K562 (cell line): ENCODE measurements at regions not wholly inside any gene's neighbourhood (a gene's known extent, or its start where the extent isn't known, plus 50 kb on each side); places are given as distances from the start of the nearest gene placed in this dataset.

Experiments used
- BMI1 ChIP-seq: fragments of 150-350 bp; IDR thresholded peaks from 2 replicates; pipeline ENCODE4 v1.6.1; 2014; ENCODE audit warnings: low read length
- C11orf30 ChIP-seq: fragments of 450-650 bp; IDR thresholded peaks from 2 replicates; pipeline ENCODE4 v1.6.1; 2016; ENCODE audit warnings: low read depth, mild to moderate bottlenecking
- DACH1 ChIP-seq: fragments of 450-650 bp; IDR thresholded peaks from 2 replicates; pipeline ENCODE4 v1.6.1; 2018; ENCODE audit not compliant: partially characterized antibody
- DPF2 ChIP-seq: fragments of 450-650 bp; IDR thresholded peaks from 2 replicates; pipeline ENCODE4 v1.6.1; 2016
- EHMT2 ChIP-seq: fragments of 450-650 bp; IDR thresholded peaks from 2 replicates; pipeline ENCODE4 v1.6.1; 2018; ENCODE audit warnings: antibody characterized with exemption
- ESRRA ChIP-seq: fragments of 450-650 bp; IDR thresholded peaks from 2 replicates; pipeline ENCODE4 v1.6.1; 2014; ENCODE audit warnings: low read depth, mild to moderate bottlenecking, moderate library complexity, borderline replicate concordance
- FOSL1 ChIP-seq: fragments of 200-800 bp; sonication (Bioruptor generic); conservative IDR thresholded peaks from 2 replicates; pipeline ENCODE4 v1.6.1; 2016; ENCODE audit warnings: missing genetic modification characterization, missing compliant biosample characterization
- JUN ChIP-seq, 2 experiments: sonication (generic) in 1 of 2; formaldehyde crosslinking in 1 of 2; IDR thresholded peaks; 2 replicates each; pipeline versions ENCODE4 v1.6.1 to v1.8.0; 2012 to 2022; ENCODE audit warnings: borderline replicate concordance in 2 of 2, mild to moderate bottlenecking in 2 of 2, improper control_type of control experiment in 1 of 2, low read depth in 1 of 2, low read length in 1 of 2, missing genetic modification reagents in 1 of 2
- KDM5B ChIP-seq: fragments of 200-600 bp; sonication (generic); IDR thresholded peaks from 2 replicates; pipeline ENCODE4 v1.6.1; 2012; ENCODE audit warnings: low read depth, mild to moderate bottlenecking, moderate library complexity, low read length, control low read depth, inconsistent platforms; ENCODE audit not compliant: insufficient replicate concordance
- KLF1 ChIP-seq: fragments of 450-650 bp; IDR thresholded peaks from 2 replicates; pipeline ENCODE4 v1.6.1; 2016; ENCODE audit warnings: missing genetic modification characterization, missing compliant biosample characterization
- MEIS2 ChIP-seq: fragments of 450-650 bp; IDR thresholded peaks from 2 replicates; pipeline ENCODE4 v1.6.1; 2014; ENCODE audit warnings: mild to moderate bottlenecking; ENCODE audit not compliant: partially characterized antibody
- SMAD3 ChIP-seq: fragments of 450-650 bp; formaldehyde crosslinking; conservative IDR thresholded peaks from 2 replicates; pipeline ENCODE4 v1.4.0; 2020; ENCODE audit warnings: mild to moderate bottlenecking
- SPI1 ChIP-seq: IDR thresholded peaks from 2 replicates; pipeline ENCODE4 v1.6.1; 2011; ENCODE audit warnings: low read depth, low read length, control low read depth, borderline replicate concordance
- TAF9B ChIP-seq: fragments of 450-650 bp; IDR thresholded peaks from 2 replicates; pipeline ENCODE4 v1.6.1; 2018; ENCODE audit warnings: mild to moderate bottlenecking; ENCODE audit not compliant: partially characterized antibody
- ZBTB26 ChIP-seq: fragments of 450-650 bp; formaldehyde crosslinking; IDR thresholded peaks from 2 replicates; pipeline ENCODE4 v1.4.0; 2022; ENCODE audit warnings: missing genetic modification characterization
- TF ChIP-seq, protein P1 (sequence below), 3 experiments: IDR thresholded peaks in 2 of 3; conservative IDR thresholded peaks in 1 of 3; 2 replicates each; pipeline ENCODE4 v1.5.1; 2011 to 2012; ENCODE audit warnings: low read length in 3 of 3, mild to moderate bottlenecking in 3 of 3, control low read depth in 2 of 3, improper control_type of control experiment in 1 of 3, inconsistent platforms in 1 of 3, low read depth in 1 of 3, mixed read lengths in 1 of 3, moderate library complexity in 1 of 3; ENCODE audit not compliant: insufficient read depth in 2 of 3
- TF ChIP-seq, protein P2 (sequence below): fragments of 250-450 bp; sonication (Bioruptor Pico); IDR thresholded peaks from 2 replicates; pipeline ENCODE4 v1.5.0; 2021; ENCODE audit warnings: mild to moderate bottlenecking, moderate library complexity
- TF ChIP-seq, protein P3 (sequence below): fragments of 450-650 bp; formaldehyde crosslinking; IDR thresholded peaks from 2 replicates; pipeline ENCODE4 v1.4.0; 2020; ENCODE audit warnings: mild to moderate bottlenecking, moderate library complexity
- TF ChIP-seq, protein P4 (sequence below): fragments of 450-650 bp; conservative IDR thresholded peaks from 2 replicates; pipeline ENCODE4 v1.6.1; 2016; ENCODE audit warnings: missing genetic modification characterization, low read depth, mild to moderate bottlenecking, missing compliant biosample characterization, moderate library complexity

DNA sequence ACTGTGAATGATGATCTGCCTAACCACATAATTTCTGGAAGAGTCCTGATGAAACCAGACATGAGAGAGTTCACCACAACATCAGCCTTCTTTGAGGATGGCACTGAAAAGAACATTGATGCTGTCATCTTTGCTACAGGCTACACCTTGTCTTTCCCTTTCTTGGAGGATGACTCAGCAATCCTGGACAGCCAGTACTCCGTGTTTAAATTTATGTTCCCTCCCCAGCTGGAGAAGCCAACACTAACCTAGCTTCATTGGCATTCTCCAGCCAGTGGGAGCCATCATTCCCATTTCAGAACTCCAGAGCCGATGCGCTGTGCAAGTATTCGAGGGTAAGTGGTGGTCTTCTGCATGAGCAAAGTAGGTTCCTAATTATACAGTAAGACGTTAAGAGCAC is 164.1 kb upstream of the POGK start (continued):
- TF ChIP-seq, protein P1, sequence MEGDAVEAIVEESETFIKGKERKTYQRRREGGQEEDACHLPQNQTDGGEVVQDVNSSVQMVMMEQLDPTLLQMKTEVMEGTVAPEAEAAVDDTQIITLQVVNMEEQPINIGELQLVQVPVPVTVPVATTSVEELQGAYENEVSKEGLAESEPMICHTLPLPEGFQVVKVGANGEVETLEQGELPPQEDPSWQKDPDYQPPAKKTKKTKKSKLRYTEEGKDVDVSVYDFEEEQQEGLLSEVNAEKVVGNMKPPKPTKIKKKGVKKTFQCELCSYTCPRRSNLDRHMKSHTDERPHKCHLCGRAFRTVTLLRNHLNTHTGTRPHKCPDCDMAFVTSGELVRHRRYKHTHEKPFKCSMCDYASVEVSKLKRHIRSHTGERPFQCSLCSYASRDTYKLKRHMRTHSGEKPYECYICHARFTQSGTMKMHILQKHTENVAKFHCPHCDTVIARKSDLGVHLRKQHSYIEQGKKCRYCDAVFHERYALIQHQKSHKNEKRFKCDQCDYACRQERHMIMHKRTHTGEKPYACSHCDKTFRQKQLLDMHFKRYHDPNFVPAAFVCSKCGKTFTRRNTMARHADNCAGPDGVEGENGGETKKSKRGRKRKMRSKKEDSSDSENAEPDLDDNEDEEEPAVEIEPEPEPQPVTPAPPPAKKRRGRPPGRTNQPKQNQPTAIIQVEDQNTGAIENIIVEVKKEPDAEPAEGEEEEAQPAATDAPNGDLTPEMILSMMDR (IDR thresholded peaks at IDR 0.05 in 2 of 3, conservative IDR thresholded peaks at IDR 0.05 in 1 of 3; ENCODE audit: insufficient read depth in 2 of 3, low read depth in 1 of 3, low read length in 3 of 3): no peak
- peak; percentile 93 for TF ChIP-seq MEIS2
- TF ChIP-seq JUN (IDR thresholded peaks at IDR 0.05; ENCODE audit: borderline replicate concordance, low read depth, low read length): peak; percentile 31; the same call in 1 of the 2 replicates
- TF ChIP-seq JUN (CRISPR knock-in tag; IDR thresholded peaks at IDR 0.05; ENCODE audit: borderline replicate concordance): no peak
- TF ChIP-seq, protein P2, sequence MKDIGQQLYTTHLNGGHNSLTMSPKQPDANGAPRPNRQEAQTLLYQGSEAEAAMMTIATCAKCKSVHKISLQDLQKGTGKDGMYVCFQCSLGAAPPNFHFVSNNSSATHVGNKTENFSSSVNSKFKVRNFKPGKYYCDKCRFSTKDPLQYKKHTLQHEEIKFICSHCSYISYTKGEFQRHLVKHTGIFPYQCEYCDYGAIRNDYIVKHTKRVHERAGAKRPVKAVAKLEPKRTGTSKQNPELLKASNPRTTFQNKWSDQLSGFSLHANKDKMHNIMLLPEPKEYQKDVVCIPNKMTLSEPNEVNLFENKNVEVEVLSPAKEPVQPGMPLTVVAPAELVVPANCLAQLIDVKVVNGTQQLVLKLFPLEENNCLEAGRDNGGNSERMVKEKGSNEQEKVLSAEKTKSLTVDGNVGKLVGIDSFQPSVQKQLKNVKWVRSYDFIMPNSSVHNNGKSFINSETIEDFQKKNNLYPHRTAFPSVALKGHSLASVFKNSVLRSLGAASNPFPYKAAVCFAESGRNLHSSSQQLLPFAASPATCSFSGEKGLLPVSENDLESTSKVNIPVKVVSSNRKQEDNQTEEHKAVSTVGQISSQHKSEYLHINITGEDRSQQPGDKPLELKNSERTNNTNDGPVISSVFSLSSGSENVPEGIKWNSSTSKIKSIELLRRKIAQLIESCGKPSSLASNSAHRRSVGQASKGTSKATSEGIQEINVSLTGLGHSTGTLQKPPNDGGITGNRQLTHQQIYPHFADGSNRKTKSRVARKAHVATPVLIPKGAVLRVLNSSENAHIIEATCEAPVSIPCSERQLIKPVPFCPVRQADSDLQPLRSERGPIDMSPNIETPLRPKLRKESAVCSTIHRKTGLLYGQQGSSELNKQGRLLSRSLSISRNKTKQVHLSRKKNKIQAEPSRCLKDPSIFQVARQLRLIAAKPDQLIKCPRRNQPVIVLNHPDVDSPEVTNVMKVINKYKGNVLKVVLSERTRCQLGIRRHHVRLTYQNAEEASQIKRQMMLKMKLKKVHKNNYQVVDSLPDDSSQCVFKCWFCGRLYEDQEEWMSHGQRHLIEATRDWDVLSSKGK: no peak
- TF ChIP-seq DACH1: peak; percentile 23
- TF ChIP-seq, protein P3, sequence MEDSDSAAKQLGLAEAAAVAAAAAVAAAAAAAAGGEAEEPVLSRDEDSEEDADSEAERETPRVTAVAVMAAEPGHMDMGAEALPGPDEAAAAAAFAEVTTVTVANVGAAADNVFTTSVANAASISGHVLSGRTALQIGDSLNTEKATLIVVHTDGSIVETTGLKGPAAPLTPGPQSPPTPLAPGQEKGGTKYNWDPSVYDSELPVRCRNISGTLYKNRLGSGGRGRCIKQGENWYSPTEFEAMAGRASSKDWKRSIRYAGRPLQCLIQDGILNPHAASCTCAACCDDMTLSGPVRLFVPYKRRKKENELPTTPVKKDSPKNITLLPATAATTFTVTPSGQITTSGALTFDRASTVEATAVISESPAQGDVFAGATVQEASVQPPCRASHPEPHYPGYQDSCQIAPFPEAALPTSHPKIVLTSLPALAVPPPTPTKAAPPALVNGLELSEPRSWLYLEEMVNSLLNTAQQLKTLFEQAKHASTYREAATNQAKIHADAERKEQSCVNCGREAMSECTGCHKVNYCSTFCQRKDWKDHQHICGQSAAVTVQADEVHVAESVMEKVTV (CRISPR knock-in tag): no peak
- TF ChIP-seq FOSL1: 0 out of 2 replicates have a peak, but pooled peaks have one; percentile 15
- TF ChIP-seq TAF9B: no peak
- TF ChIP-seq SMAD3 (CRISPR knock-in tag): no peak
- TF ChIP-seq KDM5B: no peak
- TF ChIP-seq C11orf30: peak; percentile 98
- no peak for TF ChIP-seq BMI1
- TF ChIP-seq, protein P4, sequence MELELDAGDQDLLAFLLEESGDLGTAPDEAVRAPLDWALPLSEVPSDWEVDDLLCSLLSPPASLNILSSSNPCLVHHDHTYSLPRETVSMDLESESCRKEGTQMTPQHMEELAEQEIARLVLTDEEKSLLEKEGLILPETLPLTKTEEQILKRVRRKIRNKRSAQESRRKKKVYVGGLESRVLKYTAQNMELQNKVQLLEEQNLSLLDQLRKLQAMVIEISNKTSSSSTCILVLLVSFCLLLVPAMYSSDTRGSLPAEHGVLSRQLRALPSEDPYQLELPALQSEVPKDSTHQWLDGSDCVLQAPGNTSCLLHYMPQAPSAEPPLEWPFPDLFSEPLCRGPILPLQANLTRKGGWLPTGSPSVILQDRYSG (tag): no peak
- no peak for TF ChIP-seq ESRRA
- no peak for TF ChIP-seq KLF1 (tag)
- TF ChIP-seq DPF2: peak; percentile 75
- peak; percentile 83 for TF ChIP-seq EHMT2
- no peak for TF ChIP-seq ZBTB26 (CRISPR knock-in tag)
- no peak for TF ChIP-seq SPI1
- TF ChIP-seq, all 486 proteins: peak for 45
